Fibroblast of villous mesenchyme (primary cell): ENCODE measurements at regions not wholly inside any gene's neighbourhood (a gene's known extent, or its start where the extent isn't known, plus 50 kb on each side); places are given as distances from the start of the nearest gene placed in this dataset.
A peak's percentile ranks its signal among the peaks of the same experiment; 100 is the strongest.

Experiments used
- DNase-seq: peaks from one replicate; pipeline ENCODE4 v3.0.0-alpha.2; 2010; ENCODE audit warnings: low read depth
- H3K4me3 ChIP-seq: 2 replicates; pipeline ENCODE4 v1.5.1; 2011; ENCODE audit warnings: low read depth, mild to moderate bottlenecking, low read length
- CTCF ChIP-seq: IDR thresholded peaks from 2 replicates; pipeline ENCODE4 v1.5.1; 2012; ENCODE audit warnings: low read depth, mild to moderate bottlenecking, low read length; ENCODE audit not compliant: insufficient read depth

DNA sequence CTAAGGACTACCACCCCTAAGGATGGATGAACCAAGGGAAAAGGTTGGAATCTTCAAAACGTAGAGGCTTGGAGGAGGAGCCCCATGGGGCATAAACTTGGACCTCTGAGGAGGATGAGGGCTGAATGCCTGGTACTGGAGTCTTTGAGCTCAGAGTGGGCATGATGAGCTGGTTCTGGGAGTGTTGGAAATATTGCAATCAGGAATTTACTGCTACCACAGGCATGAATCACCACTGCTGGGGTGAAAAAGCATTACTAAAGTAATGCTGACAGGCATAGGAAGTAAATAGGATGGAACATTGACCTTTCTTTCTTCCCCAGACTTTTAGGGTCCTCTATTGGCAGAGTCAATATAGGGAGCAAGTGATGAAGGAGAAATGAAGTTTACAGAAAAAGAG lies 105.8 kb upstream of the RPS6KA3 start:
- no peak for TF ChIP-seq CTCF
- H3K4me3 ChIP-seq = no peak overlapping the region
- DNase-seq = peak; percentile 36

GRCh38 chrX:20369468-20369867 lies 102.8 kb upstream of the RPS6KA3 start:
- TF ChIP-seq CTCF = no peak
- H3K4me3 ChIP-seq = no peak overlapping the region
- no peak for DNase-seq

DNA sequence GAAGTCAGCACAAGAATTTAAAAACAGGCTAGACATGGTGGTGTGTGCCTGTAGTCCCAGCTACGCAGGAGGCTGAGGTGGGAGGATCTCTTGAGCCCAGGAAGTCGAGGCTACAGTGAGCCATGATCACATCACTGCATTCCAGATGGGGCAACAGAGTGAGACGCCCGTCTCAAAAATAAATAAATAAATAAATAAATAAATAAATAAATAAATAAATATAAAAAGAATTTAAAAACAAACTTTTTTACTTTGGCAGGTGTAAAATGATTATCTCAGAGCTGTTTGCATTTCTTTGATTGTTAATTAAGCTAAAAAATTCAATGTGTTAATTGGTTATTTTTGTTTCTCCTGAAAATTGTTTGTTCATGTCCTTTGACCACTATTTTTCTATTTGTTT lies 97.5 kb upstream of the RPS6KA3 start:
- TF ChIP-seq CTCF = no peak
- no peak for DNase-seq
- no peak overlapping the region for H3K4me3 ChIP-seq

GRCh38 chrX:20363275-20363674 lies 96.6 kb upstream of the RPS6KA3 start:
- no peak for DNase-seq

DNA sequence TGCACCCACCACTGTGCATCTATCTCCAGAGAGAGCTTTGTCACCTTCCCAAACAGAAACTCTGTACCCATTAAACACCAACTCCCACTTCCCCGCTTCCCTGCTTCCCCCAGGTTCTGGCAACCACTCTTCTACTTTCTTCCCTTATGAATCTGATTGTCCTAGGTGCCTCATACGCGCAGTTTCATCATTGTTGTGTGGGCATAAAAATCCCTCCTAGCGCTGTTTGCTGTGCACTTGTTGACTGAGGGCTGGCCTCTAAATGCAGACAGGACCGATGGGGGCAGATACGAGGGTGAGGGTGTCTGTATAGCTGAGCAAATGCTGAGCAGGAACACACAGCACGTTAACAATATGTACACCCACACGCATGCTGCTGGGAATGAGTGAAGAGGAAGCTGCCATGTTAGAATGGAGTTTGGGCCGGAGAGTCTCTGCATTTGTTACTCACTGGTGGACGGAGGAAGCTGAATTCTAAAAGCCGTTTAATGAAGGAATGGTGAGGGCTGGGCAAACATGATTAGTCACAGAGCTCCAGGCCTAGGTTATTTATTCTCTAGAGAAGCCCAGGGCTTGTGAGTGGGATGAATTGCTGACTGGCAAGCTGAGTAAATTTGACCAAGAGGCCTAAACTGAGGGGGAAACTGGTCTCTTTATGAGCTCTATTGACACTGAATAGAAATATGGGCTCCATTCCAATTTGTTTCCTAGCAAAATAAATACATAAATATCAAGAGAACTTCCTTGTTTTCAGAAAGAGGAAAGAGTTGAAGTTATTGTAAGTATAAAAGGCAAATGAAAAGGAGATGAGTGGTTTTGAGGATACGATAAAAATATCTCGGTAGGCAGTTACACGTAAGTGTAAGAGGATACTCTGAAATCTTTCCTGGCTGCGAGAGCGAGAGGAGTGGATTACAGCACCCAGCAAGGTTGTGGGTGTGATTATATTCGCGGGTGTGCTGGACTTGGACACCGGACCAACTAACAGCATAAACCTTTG lies 95.9 kb upstream of the RPS6KA3 start:
- peak; percentile 39 for DNase-seq
- TF ChIP-seq CTCF = no peak
- H3K4me3 ChIP-seq = no peak overlapping the region

More at GRCh38 chrX:20363275-20363674, 96.6 kb upstream of the RPS6KA3 start:
- TF ChIP-seq CTCF = no peak
- no peak overlapping the region for H3K4me3 ChIP-seq

DNA sequence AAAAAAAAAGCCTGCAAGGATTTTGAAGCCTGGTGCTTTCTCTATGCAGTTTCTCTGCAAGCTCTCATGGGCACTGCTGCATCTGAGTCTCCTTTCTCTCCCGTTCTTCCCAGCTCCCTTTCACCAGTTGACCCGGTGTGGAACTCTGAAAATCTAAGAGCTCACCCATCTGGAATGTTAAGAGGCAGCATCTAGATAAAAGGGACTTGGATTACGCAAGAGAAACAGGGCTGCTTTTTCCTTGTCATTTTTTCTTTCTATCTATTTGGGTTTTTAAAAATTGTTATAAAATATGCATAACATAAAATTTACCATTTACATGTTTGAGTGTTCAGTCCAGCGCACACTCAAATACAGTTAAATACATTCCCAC lies 95.2 kb upstream of the RPS6KA3 start:
- no peak for TF ChIP-seq CTCF
- H3K4me3 ChIP-seq = no peak overlapping the region

More for the DNA sequence above, 95.2 kb upstream of the RPS6KA3 start:
- peak; percentile 84 for DNase-seq
